ENCODE measurements at regions not wholly inside any gene's neighbourhood (a gene's known extent, or its start where the extent isn't known, plus 50 kb on each side); places are given as distances from the start of the nearest gene placed in this dataset.

- no peak overlapping the region for H2AFZ ChIP-seq (ENCODE audit: low read depth, low read length)
- H4K20me1 ChIP-seq (ENCODE audit: insufficient read depth, low read length): no peaks in the 10 kb centered on the region
- H3K4me3 ChIP-seq (ENCODE audit: low read length): no peak overlapping the region
- H3K4me2 ChIP-seq (ENCODE audit: low read length): no peak overlapping the region
- H3K9ac ChIP-seq (ENCODE audit: low read length): no peak overlapping the region
- H3K4me1 ChIP-seq (ENCODE audit: low read length): no peaks in the 10 kb centered on the region
- no peaks in the 10 kb centered on the region for H3K36me3 ChIP-seq (replicated peaks; ENCODE audit: low read depth, low read length)
- TF ChIP-seq EZH2phosphoT487 (IDR thresholded peaks at IDR 0.05; ENCODE audit: low read depth): no peak
- TF ChIP-seq CTCF (IDR thresholded peaks at IDR 0.05; ENCODE audit: low read depth, low read length): no peak
- no peaks in the 10 kb centered on the region for H3K9me3 ChIP-seq (ENCODE audit: insufficient read depth, low read length)
- H3K27ac ChIP-seq (ENCODE audit: low read length): no peak overlapping the region
- no peaks in the 10 kb centered on the region for H3K79me2 ChIP-seq (ENCODE audit: low read length)
- H3K27me3 ChIP-seq (ENCODE audit: low read depth, low read length): no peaks in the 10 kb centered on the region
Observed at GRCh38 chr2:58720770-58721697, 479.9 kb upstream of the FANCL start.

- no peaks in the 10 kb centered on the region for H3K79me2 ChIP-seq (ENCODE audit: low read length)
- H4K20me1 ChIP-seq (ENCODE audit: insufficient read depth, low read length): no peaks in the 10 kb centered on the region
- H3K9me3 ChIP-seq (ENCODE audit: insufficient read depth, low read length): no peaks in the 10 kb centered on the region
- H3K4me3 ChIP-seq (ENCODE audit: low read length): no peak overlapping the region
- H2AFZ ChIP-seq (ENCODE audit: low read depth, low read length): no peak overlapping the region
- no peaks in the 10 kb centered on the region for H3K27me3 ChIP-seq (ENCODE audit: low read depth, low read length)
- H3K27ac ChIP-seq (ENCODE audit: low read length): no peak overlapping the region
- no peak overlapping the region for H3K4me2 ChIP-seq (ENCODE audit: low read length)
- H3K4me1 ChIP-seq (ENCODE audit: low read length): no peaks in the 10 kb centered on the region
- no peak overlapping the region for H3K9ac ChIP-seq (ENCODE audit: low read length)
- H3K36me3 ChIP-seq (replicated peaks; ENCODE audit: low read depth, low read length): no peaks in the 10 kb centered on the region
- TF ChIP-seq CTCF (IDR thresholded peaks at IDR 0.05; ENCODE audit: low read depth, low read length) (no peak), EZH2phosphoT487 (IDR thresholded peaks at IDR 0.05; ENCODE audit: low read depth) (no peak)
Observed at GRCh38 chr2:58720033-58720769, 479.1 kb upstream of the FANCL start.

GRCh38 chr2:58715344-58715743 is 474.2 kb upstream of the FANCL start:
- no peaks in the 10 kb centered on the region for H3K4me1 ChIP-seq (ENCODE audit: low read length)
- no peaks in the 10 kb centered on the region for H3K79me2 ChIP-seq (ENCODE audit: low read length)
- H3K27me3 ChIP-seq (ENCODE audit: low read depth, low read length): no peaks in the 10 kb centered on the region
- no peaks in the 10 kb centered on the region for H3K36me3 ChIP-seq (replicated peaks; ENCODE audit: low read depth, low read length)
- no peaks in the 10 kb centered on the region for H3K9me3 ChIP-seq (ENCODE audit: insufficient read depth, low read length)
- H3K27ac ChIP-seq (ENCODE audit: low read length): no peak overlapping the region
- no peak overlapping the region for H3K4me3 ChIP-seq (ENCODE audit: low read length)
- no peak overlapping the region for H3K4me2 ChIP-seq (ENCODE audit: low read length)
- no peak overlapping the region for H2AFZ ChIP-seq (ENCODE audit: low read depth, low read length)
- H4K20me1 ChIP-seq (ENCODE audit: insufficient read depth, low read length): no peaks in the 10 kb centered on the region
- H3K9ac ChIP-seq (ENCODE audit: low read length): no peak overlapping the region
- TF ChIP-seq EZH2phosphoT487 (IDR thresholded peaks at IDR 0.05; ENCODE audit: low read depth) (no peak), CTCF (IDR thresholded peaks at IDR 0.05; ENCODE audit: low read depth, low read length) (no peak)

GRCh38 chr2:58714238-58714637 is 473.1 kb upstream of the FANCL start:
- Histone ChIP-seq H3K36me3 (replicated peaks; ENCODE audit: low read depth, low read length) (no peaks in the 10 kb centered on the region), H3K4me2 (ENCODE audit: low read length) (no peak overlapping the region), H3K4me3 (ENCODE audit: low read length) (no peak overlapping the region), H3K27ac (ENCODE audit: low read length) (no peak overlapping the region), H3K27me3 (ENCODE audit: low read depth, low read length) (no peaks in the 10 kb centered on the region), H3K79me2 (ENCODE audit: low read length) (no peaks in the 10 kb centered on the region), H3K4me1 (ENCODE audit: low read length) (no peaks in the 10 kb centered on the region), H3K9ac (ENCODE audit: low read length) (no peak overlapping the region), H3K9me3 (ENCODE audit: insufficient read depth, low read length) (no peaks in the 10 kb centered on the region), H4K20me1 (ENCODE audit: insufficient read depth, low read length) (no peaks in the 10 kb centered on the region), H2AFZ (ENCODE audit: low read depth, low read length) (no peak overlapping the region)
- TF ChIP-seq CTCF (IDR thresholded peaks at IDR 0.05; ENCODE audit: low read depth, low read length) (no peak), EZH2phosphoT487 (IDR thresholded peaks at IDR 0.05; ENCODE audit: low read depth) (no peak)

All from OCI-LY3 (cell line).